Activated CD4-positive, alpha-beta T cell treated with anti-CD3 and anti-CD28 coated beads, Interleukin-2, Interleukin-6, amounts not matched to agents 100 ng/mL and 50 ng/mL, durations not matched to agents 16 hours and 8 hours (primary cell): ENCODE measurements at regions not wholly inside any gene's neighbourhood (a gene's known extent, or its start where the extent isn't known, plus 50 kb on each side); places are given as distances from the start of the nearest gene placed in this dataset.

Source experiments
- DNase-seq: peaks from one replicate; pipeline ENCODE4 v3.0.0-alpha.2; 2020

GRCh38 chr7:18262058-18262457, 233.5 kb upstream of the HDAC9 start:
- no peak for DNase-seq

GRCh38 chr7:18265611-18266281, 229.8 kb upstream of the HDAC9 start:
- no peak for DNase-seq

GRCh38 chr7:18268571-18268970, 227.0 kb upstream of the HDAC9 start:
- DNase-seq, result no peak

- DNase-seq, result no peak
Observed at GRCh38 chr7:18276380-18276779, 219.2 kb upstream of the HDAC9 start.

GRCh38 chr7:18278316-18278715, 217.2 kb upstream of the HDAC9 start:
- no peak for DNase-seq

GRCh38 chr7:18283045-18283444, 212.5 kb upstream of the HDAC9 start:
- no peak for DNase-seq

- DNase-seq, result no peak
Observed at GRCh38 chr7:18287482-18287881, 208.1 kb upstream of the HDAC9 start.

GRCh38 chr7:18288322-18289037, 207.1 kb upstream of the HDAC9 start:
- DNase-seq, result no peak

GRCh38 chr7:18289788-18290187, 205.8 kb upstream of the HDAC9 start:
- DNase-seq, result no peak

- no peak for DNase-seq
Observed at GRCh38 chr7:18290223-18290622, 205.3 kb upstream of the HDAC9 start.

- no peak for DNase-seq
Observed at GRCh38 chr7:18290865-18291264, 204.7 kb upstream of the HDAC9 start.

- DNase-seq, result no peak
Observed at GRCh38 chr7:18292584-18292983, 203.0 kb upstream of the HDAC9 start.

GRCh38 chr7:18293759-18294158, 201.8 kb upstream of the HDAC9 start:
- DNase-seq, result no peak

- no peak for DNase-seq
Observed at GRCh38 chr7:18294411-18294810, 201.1 kb upstream of the HDAC9 start.

GRCh38 chr7:18295781-18296423, 199.6 kb upstream of the HDAC9 start:
- DNase-seq, result no peak

GRCh38 chr7:18302097-18302496, 193.5 kb upstream of the HDAC9 start:
- no peak for DNase-seq

- no peak for DNase-seq
Observed at GRCh38 chr7:18305866-18306265, 189.7 kb upstream of the HDAC9 start.

GRCh38 chr7:18306696-18307095, 188.9 kb upstream of the HDAC9 start:
- DNase-seq, result no peak

GRCh38 chr7:18308938-18309337, 186.6 kb upstream of the HDAC9 start:
- no peak for DNase-seq

- DNase-seq, result no peak
Observed at GRCh38 chr7:18312482-18312881, 183.1 kb upstream of the HDAC9 start.

GRCh38 chr7:18313965-18314364, 181.6 kb upstream of the HDAC9 start:
- DNase-seq, result no peak

- DNase-seq, result no peak
Observed at GRCh38 chr7:18315241-18315640, 180.3 kb upstream of the HDAC9 start.

GRCh38 chr7:18317941-18318340, 177.6 kb upstream of the HDAC9 start:
- no peak for DNase-seq

- no peak for DNase-seq
Observed at GRCh38 chr7:18320422-18320821, 175.1 kb upstream of the HDAC9 start.
